ENCODE measurements at regions not wholly inside any gene's neighbourhood (a gene's known extent, or its start where the extent isn't known, plus 50 kb on each side); places are given as distances from the start of the nearest gene placed in this dataset.

GRCh38 chr7:126157391-126157790 lies 1095.3 kb downstream of the GRM8 start:
- H3K27me3 ChIP-seq (ENCODE audit: control insufficient read depth, extremely low read depth, insufficient read depth, low read length), result no peaks in the 10 kb centered on the region
- no peak overlapping the region for H3K4me3 ChIP-seq (ENCODE audit: control insufficient read depth in 2 of 3, extremely low read depth in 1 of 3, insufficient read depth in 2 of 3, low read depth in 1 of 3, low read length in 3 of 3)
- no peaks in the 10 kb centered on the region for H3K4me1 ChIP-seq (ENCODE audit: control insufficient read depth, extremely low read depth, insufficient read depth, low read length)
- no peaks in the 10 kb centered on the region for H3K36me3 ChIP-seq (ENCODE audit: control insufficient read depth in 2 of 2, extremely low read depth in 1 of 2, insufficient read depth in 2 of 2, low read length in 2 of 2)
- no peaks in the 10 kb centered on the region for H3K79me2 ChIP-seq (ENCODE audit: control insufficient read depth, insufficient read depth, low read length)
- no peak for DNase-seq (ENCODE audit: low read depth, low spot score)
- dilution Hi-C loops (cut with MboI; ENCODE audit: extremely low pct_ligation_motif_present, low sequenced_read_pairs), result no loop called here
- H3K27ac ChIP-seq (ENCODE audit: control insufficient read depth, insufficient read depth, low read length), result no peak overlapping the region
- no peak overlapping the region for H3K4me2 ChIP-seq (ENCODE audit: control insufficient read depth, extremely low read depth, insufficient read depth, low read depth, low read length)
- H3K9me3 ChIP-seq (ENCODE audit: control insufficient read depth, low read depth, low read length), result no peaks in the 10 kb centered on the region
- H3K9ac ChIP-seq (ENCODE audit: control insufficient read depth, extremely low read depth, insufficient read depth, low read length), result no peak overlapping the region
- no peaks in the 10 kb centered on the region for H3K9me1 ChIP-seq (ENCODE audit: control insufficient read depth, extremely low read depth, insufficient read depth, low read length)
- no peak for FAIRE-seq
- TF ChIP-seq CTCF (optimal IDR thresholded peaks at IDR 0.05 in 1 of 3, IDR thresholded peaks at IDR 0.05 in 1 of 3, conservative IDR thresholded peaks at IDR 0.05 in 1 of 3; ENCODE audit: extremely low read depth in 1 of 3, insufficient read depth in 2 of 3, low read length in 3 of 3) (no peak), EZH2 (IDR thresholded peaks at IDR 0.05; ENCODE audit: low read length) (no peak)
- no peak overlapping the region for H2AFZ ChIP-seq (ENCODE audit: control insufficient read depth, low read length)
- no peaks in the 10 kb centered on the region for H4K20me1 ChIP-seq (ENCODE audit: control insufficient read depth, extremely low read depth, insufficient read depth, low read length)

GRCh38 chr7:126150278-126150958 lies 1102.3 kb downstream of the GRM8 start:
- Histone ChIP-seq H3K27ac (ENCODE audit: control insufficient read depth, insufficient read depth, low read length) (no peak overlapping the region), H3K4me3 (ENCODE audit: control insufficient read depth in 2 of 3, extremely low read depth in 1 of 3, insufficient read depth in 2 of 3, low read depth in 1 of 3, low read length in 3 of 3) (no peak overlapping the region), H3K4me1 (ENCODE audit: control insufficient read depth, extremely low read depth, insufficient read depth, low read length) (no peaks in the 10 kb centered on the region), H3K9me3 (ENCODE audit: control insufficient read depth, low read depth, low read length) (no peaks in the 10 kb centered on the region), H3K36me3 (ENCODE audit: control insufficient read depth in 2 of 2, extremely low read depth in 1 of 2, insufficient read depth in 2 of 2, low read length in 2 of 2) (no peaks in the 10 kb centered on the region), H3K4me2 (ENCODE audit: control insufficient read depth, extremely low read depth, insufficient read depth, low read depth, low read length) (no peak overlapping the region), H3K79me2 (ENCODE audit: control insufficient read depth, insufficient read depth, low read length) (no peaks in the 10 kb centered on the region), H3K27me3 (ENCODE audit: control insufficient read depth, extremely low read depth, insufficient read depth, low read length) (no peaks in the 10 kb centered on the region), H3K9me1 (ENCODE audit: control insufficient read depth, extremely low read depth, insufficient read depth, low read length) (no peaks in the 10 kb centered on the region), H3K9ac (ENCODE audit: control insufficient read depth, extremely low read depth, insufficient read depth, low read length) (no peak overlapping the region), H2AFZ (ENCODE audit: control insufficient read depth, low read length) (no peak overlapping the region), H4K20me1 (ENCODE audit: control insufficient read depth, extremely low read depth, insufficient read depth, low read length) (no peaks in the 10 kb centered on the region)
- TF ChIP-seq EZH2 (IDR thresholded peaks at IDR 0.05; ENCODE audit: low read length), result no peak
- no peak for TF ChIP-seq CTCF (optimal IDR thresholded peaks at IDR 0.05 in 1 of 3, IDR thresholded peaks at IDR 0.05 in 1 of 3, conservative IDR thresholded peaks at IDR 0.05 in 1 of 3; ENCODE audit: extremely low read depth in 1 of 3, insufficient read depth in 2 of 3, low read length in 3 of 3)
- dilution Hi-C loops (cut with MboI; ENCODE audit: extremely low pct_ligation_motif_present, low sequenced_read_pairs), result no loop called here
- no peak for DNase-seq (ENCODE audit: low read depth, low spot score)
- no peak for FAIRE-seq

Measured in keratinocyte (primary cell).